Stimulated activated CD8-positive, alpha-beta memory T cell treated with anti-CD3 and anti-CD28 coated beads, Interleukin-7, amount 100 ng/mL, for 1 hour (primary cell): ENCODE measurements at regions not wholly inside any gene's neighbourhood (a gene's known extent, or its start where the extent isn't known, plus 50 kb on each side); places are given as distances from the start of the nearest gene placed in this dataset.

Experiments
- DNase-seq, 2 donors: peaks; one replicate each; pipeline ENCODE4 v3.0.0-alpha.2; 2020; ENCODE audit warnings: low read depth in 2 of 2

DNA sequence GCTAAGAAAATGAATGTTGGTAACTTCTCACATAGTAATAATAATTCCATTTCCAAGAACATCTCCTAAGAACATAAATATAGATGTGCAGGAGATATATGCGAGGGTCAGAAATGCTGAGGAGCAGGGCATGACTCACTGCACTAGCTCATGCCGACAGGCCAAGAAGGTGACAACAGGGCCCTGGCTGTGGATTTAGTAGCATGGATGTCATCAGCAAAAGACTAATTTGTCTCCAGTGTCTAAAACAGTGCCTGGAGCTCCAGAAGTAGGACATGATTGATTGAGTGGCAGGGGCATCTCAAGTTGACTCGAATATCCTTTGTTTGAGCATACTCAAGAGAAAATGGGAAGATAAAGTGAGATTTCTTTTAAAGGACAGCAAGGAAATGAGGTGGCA lies 207.0 kb upstream of the FOXA2 start:
- DNase-seq, result no peak

DNA sequence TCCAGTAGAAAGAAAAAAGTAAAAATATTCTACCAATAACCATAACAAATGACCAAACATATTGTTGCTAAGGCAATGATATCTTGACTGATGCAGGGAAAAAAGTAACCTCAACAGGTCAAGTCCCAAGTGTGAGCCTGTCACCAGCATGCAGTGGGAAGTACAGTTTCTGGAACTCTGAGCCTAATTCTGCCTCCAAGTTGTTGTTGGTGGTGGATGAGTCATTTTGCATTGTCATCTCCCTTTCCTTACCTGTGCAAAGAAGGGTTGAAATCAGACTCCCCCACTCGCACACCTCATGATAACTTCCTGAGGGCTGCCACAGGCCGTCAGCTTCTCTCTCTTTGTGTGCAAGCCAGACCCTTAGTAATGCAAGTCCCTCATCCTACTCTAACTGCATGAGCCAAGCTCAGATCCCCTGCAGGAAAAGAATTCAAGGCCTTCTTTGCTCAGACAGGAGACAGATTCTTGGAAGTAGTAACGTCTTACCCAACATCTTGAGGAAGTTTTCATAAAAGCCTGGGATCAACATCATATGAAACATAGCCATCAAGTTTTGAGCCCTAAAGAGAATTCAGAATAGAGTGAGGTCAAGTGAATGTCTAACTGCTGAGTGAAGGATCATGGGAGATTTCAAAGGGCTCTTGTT lies 207.6 kb upstream of the FOXA2 start:
- no peak for DNase-seq

DNA sequence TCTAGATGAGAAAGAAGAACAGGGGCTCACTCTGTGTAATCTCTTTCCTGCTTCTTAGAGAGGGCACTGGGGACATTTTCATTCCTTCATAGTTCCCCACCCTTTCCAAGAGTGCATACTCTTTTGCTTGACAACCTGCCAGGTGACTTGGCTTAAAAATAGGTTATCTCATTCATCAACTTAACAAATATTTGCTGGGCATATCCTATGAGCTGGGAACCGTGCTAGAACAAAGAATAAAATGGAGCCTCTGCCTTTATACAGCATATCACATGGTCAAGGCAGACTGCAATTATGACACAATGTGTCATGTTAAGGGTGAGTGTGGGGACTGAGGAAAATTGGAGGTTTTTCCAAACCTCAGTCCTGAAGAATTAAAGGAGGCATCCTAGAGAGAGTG lies 209.8 kb upstream of the FOXA2 start:
- no peak for DNase-seq

DNA sequence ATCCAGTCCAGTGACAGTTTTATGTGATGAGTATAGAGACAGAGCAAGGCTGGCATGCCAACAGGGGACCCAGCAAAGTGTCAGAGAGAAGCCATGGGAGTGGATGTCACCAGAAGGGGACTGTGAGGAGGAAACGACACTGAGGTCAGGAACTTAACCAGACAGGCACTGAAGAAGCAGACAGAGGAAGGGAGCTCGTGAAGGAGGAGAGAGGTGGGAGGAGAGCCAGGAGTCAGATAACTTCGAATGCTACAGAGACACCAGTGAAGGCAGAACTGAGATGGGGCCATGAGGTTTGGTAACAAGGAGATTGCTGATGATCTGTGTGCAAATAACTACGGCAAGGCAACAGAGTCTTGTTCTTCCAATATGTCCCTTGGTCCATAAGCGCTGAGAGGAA lies 211.1 kb upstream of the FOXA2 start:
- no peak for DNase-seq

DNA sequence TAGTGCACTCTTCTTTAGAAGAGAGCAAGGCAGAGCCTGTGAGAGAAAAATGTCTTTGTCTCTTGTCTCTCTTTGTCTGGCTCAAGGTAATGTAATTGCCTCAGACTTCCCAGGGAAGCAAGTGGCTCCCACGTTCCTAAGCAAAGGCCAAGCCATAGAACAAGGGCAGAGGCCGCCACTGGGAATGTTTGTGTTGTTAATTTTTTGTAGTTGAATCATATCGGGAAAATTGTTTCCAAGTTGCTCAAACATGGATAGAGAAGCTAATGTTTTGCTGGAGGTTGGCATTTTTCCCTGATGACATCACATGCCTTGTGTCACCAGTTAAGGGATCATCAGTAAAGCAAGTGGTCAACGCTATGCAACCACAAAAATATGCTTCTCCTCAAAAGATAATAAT lies 211.5 kb upstream of the FOXA2 start:
- DNase-seq, result no peak

DNA sequence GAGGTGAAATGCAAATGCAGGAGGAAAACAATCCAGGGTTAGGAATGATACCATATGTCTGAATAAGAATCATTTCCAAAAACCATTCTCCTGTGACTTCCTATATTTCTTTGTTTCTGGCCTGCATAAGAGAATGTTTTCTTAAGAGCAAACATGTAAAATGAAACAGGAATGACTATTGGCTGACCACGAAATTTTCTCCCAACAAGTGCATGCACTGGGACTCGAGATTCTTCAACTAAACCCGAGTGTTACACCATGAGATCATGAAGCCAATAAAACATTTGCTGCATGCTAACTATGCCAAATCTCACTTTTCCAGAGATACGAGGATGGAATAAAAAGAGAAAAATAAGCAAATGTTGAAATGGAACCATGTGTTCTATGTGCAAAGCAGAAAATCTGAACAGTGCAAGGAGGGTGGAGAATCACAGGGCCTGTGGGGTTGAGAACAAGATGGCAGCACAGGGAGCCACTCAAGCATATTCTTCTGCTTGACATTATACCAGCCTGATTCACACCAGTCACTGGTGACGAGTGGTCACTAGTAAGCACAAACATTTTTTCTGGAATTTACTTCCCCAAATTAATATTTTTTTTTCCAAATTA lies 212.2 kb upstream of the FOXA2 start:
- no peak for DNase-seq

DNA sequence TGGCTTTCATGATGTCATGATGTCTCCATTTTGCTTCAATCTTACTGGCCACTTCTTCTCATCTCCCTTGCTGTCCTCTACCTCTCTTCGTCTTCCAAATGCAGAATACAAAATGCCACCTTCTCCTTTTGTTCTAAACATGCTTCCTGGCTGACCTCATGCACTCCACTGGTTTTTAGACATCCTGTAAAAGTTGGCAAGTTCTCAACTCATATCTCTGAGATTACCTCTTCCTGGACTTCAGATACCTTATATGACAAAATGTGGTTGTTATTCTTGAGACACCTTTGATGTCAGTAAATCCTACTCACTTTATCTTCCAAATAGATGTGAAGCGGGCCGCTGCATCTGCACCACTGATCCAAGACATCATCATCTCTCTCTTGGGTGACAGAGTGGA lies 212.7 kb upstream of the FOXA2 start:
- DNase-seq, result no peak

DNA sequence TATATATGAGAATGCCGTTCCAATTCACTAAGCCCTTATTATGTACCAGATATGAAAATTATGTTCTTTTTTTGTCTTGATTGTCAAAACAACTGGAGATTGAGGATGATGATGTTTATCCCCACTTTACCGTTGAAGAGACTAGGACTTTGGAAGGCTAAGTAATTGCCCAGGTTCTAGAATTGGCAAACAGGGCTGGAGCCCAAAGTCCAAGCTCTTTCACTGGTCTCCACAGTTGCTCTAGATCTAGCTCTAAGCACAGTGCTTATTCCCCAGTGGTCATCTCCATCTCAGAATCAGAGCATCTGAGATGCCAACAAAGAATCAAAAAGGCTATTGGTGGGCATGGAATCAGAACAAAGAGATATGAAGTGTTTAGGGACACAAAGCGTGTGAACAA lies 215.3 kb upstream of the FOXA2 start:
- no peak for DNase-seq

DNA sequence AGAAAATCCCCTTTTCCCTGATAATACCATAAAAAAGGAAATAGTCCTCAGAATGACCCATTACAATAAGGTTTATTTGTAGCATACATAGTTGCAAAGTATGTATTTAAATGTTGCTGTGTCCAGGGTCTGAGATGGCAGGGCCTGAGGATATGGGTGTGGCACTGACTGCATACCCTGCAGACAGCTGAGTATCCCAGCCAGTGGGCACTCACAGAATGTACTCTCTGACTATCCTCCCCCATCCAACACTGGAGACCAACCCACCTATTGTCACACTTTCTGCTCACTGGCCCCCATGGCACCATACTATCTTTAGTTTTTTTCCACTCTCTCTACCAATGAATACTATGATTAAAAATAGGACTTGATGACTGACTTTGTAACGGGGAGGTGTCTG lies 215.8 kb upstream of the FOXA2 start:
- no peak for DNase-seq

DNA sequence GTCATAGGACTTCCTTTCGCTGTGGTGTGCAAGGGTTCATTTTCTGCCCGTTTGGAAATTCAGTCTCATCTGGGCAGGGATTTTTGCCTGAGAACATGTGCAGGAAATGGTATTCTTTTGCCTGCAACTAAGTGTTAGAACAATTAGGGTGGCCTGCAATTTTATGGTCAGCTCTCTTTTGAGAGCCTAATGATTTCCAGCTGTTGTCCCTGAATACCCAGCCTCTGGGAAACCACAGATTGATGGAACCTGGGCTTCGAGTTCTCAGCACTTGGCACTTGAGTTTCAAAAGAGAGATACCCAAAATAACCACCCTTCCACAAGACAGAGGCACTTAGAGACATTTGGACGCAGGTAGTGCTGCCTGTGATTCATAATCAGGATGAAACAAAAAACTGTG lies 217.2 kb upstream of the FOXA2 start:
- no peak for DNase-seq

DNA sequence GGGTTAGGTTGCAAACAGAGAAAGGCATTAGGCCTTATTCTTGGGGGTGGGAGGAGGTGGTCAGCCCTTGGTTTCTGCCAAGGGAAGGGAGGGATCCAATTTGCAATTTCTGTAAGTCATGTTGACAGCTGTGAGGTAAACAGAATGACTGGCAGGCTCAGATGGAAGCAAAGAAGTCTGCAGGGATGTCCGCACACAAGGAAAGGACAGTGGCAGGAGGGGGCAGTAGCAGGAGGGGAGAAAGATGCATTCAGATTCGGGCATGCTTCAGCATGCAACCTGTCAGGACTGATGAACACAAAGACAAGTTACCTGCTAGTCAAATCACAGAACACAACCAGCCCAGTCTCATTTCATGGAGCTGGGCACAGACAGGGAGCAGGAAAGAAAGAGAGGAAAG lies 217.9 kb upstream of the FOXA2 start:
- DNase-seq, result no peak

DNA sequence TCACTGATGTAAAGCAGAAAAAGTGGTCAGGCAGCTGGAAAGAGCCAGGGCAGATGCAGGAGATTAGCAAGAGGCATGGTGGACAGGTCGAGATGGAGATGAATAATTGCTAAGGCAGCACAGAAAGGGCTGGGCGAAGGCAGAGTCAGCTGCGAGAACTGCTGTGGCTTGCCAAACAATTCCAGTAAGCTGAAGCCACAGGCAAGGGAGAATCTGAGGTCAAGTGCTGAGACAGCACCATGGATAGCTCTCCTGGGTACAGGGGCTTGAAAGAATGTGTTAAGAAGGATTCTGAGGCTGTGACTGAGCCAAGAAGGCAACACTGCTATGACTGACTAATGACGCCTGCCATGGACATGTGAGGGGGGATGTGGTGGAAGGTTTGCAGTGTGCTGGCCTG lies 220.8 kb upstream of the FOXA2 start:
- DNase-seq, result no peak

DNA sequence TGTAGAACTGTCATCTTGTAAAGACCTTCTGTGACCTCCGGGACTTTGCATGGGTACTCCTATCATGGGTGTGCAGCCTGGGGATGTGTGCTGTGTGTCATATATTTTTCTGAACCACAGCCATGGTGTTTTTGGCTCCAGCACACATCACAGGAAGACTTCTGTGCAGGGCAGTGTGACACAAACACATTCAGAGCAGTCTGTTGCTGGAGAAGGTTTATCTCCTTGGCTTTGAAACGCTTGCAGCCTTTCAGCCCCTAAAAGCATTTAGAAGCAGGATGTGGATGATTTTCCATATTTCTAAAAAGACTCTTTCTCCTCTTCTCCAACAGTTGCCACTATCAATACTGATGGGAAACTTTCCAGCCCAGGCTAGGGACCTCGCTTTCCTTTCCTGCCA lies 221.6 kb upstream of the FOXA2 start:
- no peak for DNase-seq

DNA sequence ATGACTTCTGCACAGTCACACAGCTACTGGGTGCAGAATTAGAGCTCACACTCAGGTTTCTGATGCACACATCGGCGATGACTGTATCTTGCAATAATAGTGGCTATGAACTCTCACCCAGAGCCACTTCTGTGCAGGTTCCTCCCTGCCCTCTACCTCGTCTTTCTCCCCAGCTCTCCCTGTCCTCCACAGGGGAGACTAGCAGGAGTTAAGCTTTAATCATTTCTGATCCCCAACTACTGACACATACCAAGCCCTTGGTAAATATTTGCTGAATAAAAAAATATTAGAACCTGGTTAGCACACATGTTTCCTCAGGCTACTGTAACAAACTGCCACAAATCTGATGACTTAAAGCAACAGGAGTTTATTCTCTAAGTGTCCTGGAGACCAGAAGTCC lies 222.7 kb upstream of the FOXA2 start:
- no peak for DNase-seq

DNA sequence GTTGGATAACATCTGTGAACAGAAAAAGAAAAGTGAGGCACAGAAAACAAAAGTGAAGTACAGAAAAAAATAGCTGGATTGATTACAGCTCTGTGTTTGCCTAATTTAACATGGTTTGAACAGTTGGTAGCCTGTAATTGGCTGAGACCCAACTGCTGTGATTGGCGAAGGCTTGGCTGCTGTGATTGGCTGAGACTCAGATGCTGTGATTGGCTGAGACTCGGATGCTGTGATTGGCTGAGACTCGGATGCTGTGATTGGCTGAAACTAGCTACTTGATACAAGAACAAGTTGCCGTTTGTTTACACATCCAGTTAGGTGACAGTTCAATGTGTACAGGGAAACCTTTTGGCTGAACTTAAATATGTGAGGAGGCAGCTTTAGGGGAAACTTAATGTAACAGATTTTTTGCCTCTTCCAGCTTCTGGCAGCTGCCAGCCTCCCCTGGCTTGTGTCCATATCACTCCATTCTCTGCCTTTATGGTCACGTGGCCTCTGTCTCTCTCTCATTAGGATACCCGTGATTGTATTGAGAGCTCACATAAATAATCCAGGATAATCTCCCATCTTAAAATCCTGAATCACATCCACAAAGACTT lies 223.4 kb upstream of the FOXA2 start:
- DNase-seq, result no peak

DNA sequence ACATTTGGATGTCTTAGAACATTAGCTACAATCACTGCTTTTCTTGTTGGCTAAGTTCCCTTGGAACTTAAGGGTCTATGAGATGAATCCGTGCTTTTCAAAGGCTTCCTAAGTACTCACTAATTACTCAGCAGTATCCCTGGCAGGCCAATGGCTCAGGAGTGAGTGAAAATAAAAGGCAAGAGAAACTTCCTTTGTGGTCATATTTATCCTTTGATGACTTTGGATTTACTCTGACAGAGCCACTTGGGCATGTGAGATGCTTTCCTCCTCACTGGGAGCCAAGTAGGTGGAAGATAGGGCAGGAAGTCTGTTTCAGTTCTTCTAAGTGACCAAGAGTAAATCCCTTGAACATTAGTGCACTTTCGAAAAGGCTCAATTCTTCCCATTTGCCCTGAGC lies 224.3 kb upstream of the FOXA2 start:
- DNase-seq, result no peak

DNA sequence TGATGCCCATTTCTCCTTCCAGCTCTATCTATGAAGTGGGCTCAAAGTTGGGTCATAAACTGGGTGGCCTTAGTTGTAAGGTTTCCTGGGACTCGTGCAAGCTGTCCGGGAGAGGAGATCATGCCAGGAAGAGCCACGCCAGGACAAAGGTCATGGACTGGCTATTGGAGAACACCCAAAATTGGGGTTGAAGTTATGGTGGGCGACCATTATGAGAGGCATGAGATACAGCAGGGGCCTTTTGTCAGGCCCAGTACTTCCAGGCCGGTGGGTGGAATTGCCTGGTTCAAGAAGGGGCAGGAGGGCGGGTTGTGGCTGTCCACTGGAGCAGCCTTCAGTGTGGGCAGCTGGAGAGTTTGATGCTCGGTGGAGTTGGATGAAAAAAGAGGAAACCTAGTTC lies 225.1 kb upstream of the SSTR4 start:
- DNase-seq, result no peak

DNA sequence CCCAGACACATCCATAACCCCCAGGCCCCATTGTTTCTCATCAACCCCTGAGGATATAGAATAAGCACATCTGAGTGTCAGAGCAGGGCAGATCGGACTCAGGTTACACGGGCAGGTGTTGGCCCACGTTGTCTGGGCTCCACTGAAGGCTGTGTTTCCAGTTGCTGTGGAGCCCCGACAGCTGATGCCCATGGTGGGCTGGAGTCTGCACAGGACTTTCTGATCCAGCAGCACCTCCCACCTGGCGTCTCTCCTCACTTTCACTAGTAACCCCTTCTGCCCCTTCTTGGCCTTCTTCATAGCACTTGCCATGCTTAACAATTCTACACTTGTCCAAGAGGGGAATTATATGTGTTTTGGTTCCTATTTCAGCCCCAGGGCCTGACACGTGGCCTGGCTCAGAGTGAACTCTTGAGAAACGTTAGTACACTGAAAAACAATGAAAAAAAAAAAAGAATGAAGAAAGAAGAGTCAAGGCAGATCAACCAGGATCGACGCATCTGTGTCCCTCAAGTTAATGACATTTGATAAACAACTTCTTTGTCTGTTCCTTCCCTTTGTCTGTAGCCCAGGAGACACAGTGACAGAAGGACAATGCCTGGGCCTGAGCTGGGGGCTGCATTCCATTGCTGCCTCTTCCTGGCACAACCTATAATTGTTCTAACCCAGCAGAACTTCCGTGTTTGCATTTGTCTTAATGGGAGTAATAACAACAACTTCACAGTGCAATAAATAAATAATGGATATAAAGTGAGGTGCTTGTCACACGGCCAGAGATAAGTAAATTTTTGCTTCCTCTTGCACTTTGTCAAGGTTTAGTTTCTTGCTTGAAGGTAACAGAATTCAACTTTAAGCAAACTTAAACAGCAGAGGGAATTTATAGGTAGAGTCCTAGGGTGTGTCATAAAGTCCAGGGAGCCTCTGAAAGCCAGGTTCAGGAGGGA lies 224.2 kb upstream of the SSTR4 start:
- DNase-seq, result no peak

DNA sequence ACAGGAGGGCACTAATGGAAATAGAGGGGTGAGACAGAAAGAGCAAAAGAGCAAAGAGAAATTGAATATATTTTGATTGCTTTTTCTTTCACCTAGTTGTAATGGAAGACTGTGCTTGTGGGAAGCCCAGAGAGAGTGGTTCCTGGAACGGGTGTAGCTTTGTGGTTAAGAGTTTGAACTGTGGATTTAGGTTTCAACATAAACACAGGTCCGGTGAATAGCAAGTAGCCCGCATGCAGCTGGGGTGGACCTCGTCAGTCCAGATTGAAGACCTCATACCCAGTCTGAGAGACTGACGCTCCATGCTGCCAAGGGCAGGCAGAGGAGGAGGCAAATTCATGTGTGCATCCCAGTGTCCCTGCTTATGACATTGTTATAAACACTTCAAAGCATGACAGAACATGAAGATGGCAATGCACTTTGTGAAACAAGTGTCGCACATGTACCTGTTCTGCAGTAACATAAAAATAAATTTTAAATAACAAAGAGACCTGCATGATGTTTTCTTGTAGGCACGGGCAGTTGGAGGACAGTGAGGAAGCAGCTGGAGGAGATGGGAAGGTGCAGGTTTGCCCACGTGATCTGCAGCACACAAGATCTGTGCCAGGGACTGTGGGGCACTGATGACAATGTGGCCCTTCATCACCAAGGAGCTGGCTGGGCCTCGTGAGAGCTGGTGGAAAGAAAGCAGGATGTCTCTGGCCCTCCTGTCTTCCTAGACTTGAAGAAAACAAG lies 220.5 kb upstream of the SSTR4 start:
- DNase-seq, result no peak

DNA sequence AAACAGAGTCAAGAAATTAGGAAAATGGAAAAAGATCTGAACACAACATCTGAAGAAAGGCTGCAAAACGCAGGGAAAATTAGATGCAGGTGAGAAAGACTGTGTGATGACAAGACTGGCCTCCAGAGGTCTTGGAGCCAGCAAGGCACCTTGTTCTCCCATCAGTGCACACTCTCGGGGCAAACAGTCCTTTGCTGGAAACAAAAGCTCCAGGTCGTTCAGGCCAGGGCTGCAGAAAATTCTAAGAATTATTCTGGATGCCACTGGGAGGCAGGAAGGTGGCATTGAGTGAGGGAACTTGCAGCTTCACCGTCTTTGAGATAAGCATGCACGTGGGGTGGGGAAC lies 219.9 kb upstream of the SSTR4 start:
- no peak for DNase-seq

DNA sequence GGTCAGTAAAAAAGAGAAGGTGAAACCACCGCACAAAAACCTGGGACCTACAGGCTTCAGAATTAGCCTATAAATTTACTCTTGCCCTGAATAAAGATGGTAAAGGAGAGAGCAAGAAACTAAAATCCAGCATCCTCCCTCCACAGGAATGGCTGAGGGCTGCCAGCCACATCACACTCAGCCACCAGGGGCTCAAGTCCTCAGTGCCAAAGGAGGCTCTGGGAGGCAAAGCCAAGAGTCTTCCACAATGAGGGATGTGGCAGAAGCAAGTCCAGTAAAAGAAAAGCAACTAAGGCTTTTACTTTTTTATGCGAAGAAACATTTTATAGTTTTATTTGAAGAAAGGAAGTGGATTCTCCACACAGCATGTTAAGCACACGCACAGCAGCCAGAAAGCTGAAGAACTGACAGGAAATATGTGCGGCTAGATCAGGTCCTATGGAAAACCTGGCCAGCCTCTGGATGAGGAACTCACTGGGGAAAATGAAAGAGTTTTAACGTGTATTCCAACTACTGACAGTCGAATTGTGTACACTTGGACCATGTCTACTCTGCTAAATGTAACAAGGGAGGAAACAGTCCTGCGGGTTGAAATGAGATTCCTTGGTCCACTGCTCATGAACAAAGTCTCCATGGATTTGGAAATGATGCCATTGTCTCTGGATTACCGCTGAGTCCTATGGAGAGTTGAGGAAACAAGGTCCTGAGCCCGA lies 219.4 kb upstream of the SSTR4 start:
- no peak for DNase-seq
